ELF-1 (cell line): ENCODE measurements at regions not wholly inside any gene's neighbourhood (a gene's known extent, or its start where the extent isn't known, plus 50 kb on each side); places are given as distances from the start of the nearest gene placed in this dataset.
"Not testable (repeated sequence)": the region's sequence is repeated elsewhere in the genome, so short reads cannot be mapped to it uniquely, and the experiment has no call there.

Source experiments
- DNase-seq: peaks from one replicate; pipeline ENCODE4 v3.0.0-alpha.2; 2016; ENCODE audit warnings: low read depth, low spot score

GRCh38 chr10:18868919-18869318, 179.7 kb upstream of the MALRD1 start:
- DNase-seq = no peak

GRCh38 chr10:18875477-18875876, 173.1 kb upstream of the MALRD1 start:
- no peak for DNase-seq

- no peak for DNase-seq
Measured at GRCh38 chr10:18879284-18879683, 169.3 kb upstream of the MALRD1 start.

- DNase-seq = peak; percentile 73
Measured at GRCh38 chr10:18880530-18880929, 168.1 kb upstream of the MALRD1 start.

- DNase-seq = no peak
Measured at GRCh38 chr10:18886102-18886501, 162.5 kb upstream of the MALRD1 start.

- DNase-seq = no peak
Measured at GRCh38 chr10:18906636-18907035, 142.0 kb upstream of the MALRD1 start.

GRCh38 chr10:18917431-18917830, 131.2 kb upstream of the MALRD1 start:
- not testable (repeated sequence) for DNase-seq

GRCh38 chr10:18918532-18918931, 130.1 kb upstream of the MALRD1 start:
- no peak for DNase-seq

- DNase-seq = no peak
Measured at GRCh38 chr10:18949391-18949790, 99.2 kb upstream of the MALRD1 start.

GRCh38 chr10:18951072-18951823, 97.4 kb upstream of the MALRD1 start:
- peak; percentile 3 for DNase-seq

GRCh38 chr10:18955061-18955460, 93.5 kb upstream of the MALRD1 start:
- DNase-seq = no peak

GRCh38 chr10:18959369-18959768, 89.2 kb upstream of the MALRD1 start:
- DNase-seq = no peak

GRCh38 chr10:18960466-18961079, 88.0 kb upstream of the MALRD1 start:
- DNase-seq = no peak

GRCh38 chr10:18968159-18968558, 80.4 kb upstream of the MALRD1 start:
- no peak for DNase-seq

GRCh38 chr10:18976696-18977251, 71.8 kb upstream of the MALRD1 start:
- no peak for DNase-seq

- no peak for DNase-seq
Measured at GRCh38 chr10:18980089-18980629, 68.4 kb upstream of the MALRD1 start.

GRCh38 chr10:18984531-18984930, 64.1 kb upstream of the MALRD1 start:
- DNase-seq = no peak

- DNase-seq = no peak
Measured at GRCh38 chr10:18988338-18988737, 60.3 kb upstream of the MALRD1 start.
